ENCODE measurements at regions not wholly inside any gene's neighbourhood (a gene's known extent, or its start where the extent isn't known, plus 50 kb on each side); places are given as distances from the start of the nearest gene placed in this dataset.

DNA sequence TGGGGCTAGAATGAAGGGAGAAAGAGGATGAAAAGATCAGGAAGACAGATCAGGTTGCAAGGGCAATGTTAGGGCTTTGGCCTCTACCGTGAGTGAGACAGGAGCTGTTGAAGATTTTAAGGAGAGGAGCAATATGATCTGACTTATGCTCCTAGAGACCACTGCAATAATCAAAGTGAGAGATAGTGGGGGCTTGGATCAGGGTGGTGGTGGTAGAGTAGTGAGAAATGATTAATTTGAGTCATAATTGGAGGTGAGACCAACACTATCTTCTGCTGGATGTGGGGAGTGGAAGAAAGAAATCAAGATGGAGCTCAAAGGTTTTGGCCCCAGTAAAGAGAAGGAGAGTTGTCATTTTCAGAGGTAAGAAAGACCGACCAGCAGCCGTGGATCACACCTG lies 140.7 kb upstream of the TMEM170B start:
- TF ChIP-seq, protein P1, sequence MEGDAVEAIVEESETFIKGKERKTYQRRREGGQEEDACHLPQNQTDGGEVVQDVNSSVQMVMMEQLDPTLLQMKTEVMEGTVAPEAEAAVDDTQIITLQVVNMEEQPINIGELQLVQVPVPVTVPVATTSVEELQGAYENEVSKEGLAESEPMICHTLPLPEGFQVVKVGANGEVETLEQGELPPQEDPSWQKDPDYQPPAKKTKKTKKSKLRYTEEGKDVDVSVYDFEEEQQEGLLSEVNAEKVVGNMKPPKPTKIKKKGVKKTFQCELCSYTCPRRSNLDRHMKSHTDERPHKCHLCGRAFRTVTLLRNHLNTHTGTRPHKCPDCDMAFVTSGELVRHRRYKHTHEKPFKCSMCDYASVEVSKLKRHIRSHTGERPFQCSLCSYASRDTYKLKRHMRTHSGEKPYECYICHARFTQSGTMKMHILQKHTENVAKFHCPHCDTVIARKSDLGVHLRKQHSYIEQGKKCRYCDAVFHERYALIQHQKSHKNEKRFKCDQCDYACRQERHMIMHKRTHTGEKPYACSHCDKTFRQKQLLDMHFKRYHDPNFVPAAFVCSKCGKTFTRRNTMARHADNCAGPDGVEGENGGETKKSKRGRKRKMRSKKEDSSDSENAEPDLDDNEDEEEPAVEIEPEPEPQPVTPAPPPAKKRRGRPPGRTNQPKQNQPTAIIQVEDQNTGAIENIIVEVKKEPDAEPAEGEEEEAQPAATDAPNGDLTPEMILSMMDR (IDR thresholded peaks at IDR 0.05), result no peak
- no peak for TF ChIP-seq POLR2A (IDR thresholded peaks at IDR 0.05)

All from lower leg skin (tissue), 3 donors.